PFSK-1 (cell line): ENCODE measurements at regions not wholly inside any gene's neighbourhood (a gene's known extent, or its start where the extent isn't known, plus 50 kb on each side); places are given as distances from the start of the nearest gene placed in this dataset.

Experiments
- FOXP2 ChIP-seq: optimal IDR thresholded peaks from 2 replicates; pipeline ENCODE3; 2011; ENCODE audit warnings: borderline replicate concordance, control low read depth, inconsistent platforms; ENCODE audit not compliant: insufficient read depth; ENCODE audit errors: extremely low read length, extremely low read depth
- POLR2AphosphoS5 ChIP-seq: IDR thresholded peaks from 2 replicates; pipeline ENCODE4 v1.6.1; 2012; ENCODE audit warnings: low read depth, mild to moderate bottlenecking, control low read depth, low read length, moderate library complexity
- SIN3A ChIP-seq: IDR thresholded peaks from 2 replicates; pipeline ENCODE4 v1.6.1; 2012; ENCODE audit warnings: mild to moderate bottlenecking, low read length, moderate library complexity, borderline replicate concordance; ENCODE audit not compliant: insufficient read depth
- TAF1 ChIP-seq: IDR thresholded peaks from 2 replicates; pipeline ENCODE4 v1.6.1; 2012; ENCODE audit warnings: low read length, control low read depth, borderline replicate concordance; ENCODE audit not compliant: insufficient read depth
- TF ChIP-seq, protein P1 (sequence below), 2 experiments: IDR thresholded peaks; 2 replicates each; pipeline versions ENCODE4 v1.6.1 to v1.8.0; 2011 to 2012; ENCODE audit warnings: low read depth in 2 of 2, low read length in 2 of 2, control low read depth in 1 of 2, inconsistent platforms in 1 of 2, mild to moderate bottlenecking in 1 of 2, moderate library complexity in 1 of 2; ENCODE audit not compliant: insufficient read depth in 1 of 2

DNA sequence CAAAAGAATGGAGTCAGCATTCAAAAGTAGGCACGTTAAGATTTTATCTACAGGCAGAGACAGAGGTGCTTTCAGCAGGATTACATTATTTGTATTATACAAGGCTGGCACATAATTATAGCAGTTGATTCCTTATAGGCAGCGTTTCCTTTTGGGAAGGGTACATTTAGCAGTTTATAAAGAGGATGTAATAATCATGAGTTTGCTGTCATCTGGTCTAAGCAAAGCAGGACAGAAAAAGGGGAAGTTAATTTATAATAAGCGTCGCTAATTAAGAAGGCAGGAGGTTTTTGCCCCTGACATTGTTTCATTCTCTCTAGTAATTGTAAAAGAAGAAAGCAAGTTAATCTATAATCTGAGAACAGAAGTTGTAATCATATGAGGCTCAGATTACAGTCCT lies 259.9 kb upstream of the MDGA2 start:
- TF ChIP-seq SIN3A (no peak), TAF1 (no peak), POLR2AphosphoS5 (no peak), FOXP2 (no peak)
- TF ChIP-seq, protein P1, sequence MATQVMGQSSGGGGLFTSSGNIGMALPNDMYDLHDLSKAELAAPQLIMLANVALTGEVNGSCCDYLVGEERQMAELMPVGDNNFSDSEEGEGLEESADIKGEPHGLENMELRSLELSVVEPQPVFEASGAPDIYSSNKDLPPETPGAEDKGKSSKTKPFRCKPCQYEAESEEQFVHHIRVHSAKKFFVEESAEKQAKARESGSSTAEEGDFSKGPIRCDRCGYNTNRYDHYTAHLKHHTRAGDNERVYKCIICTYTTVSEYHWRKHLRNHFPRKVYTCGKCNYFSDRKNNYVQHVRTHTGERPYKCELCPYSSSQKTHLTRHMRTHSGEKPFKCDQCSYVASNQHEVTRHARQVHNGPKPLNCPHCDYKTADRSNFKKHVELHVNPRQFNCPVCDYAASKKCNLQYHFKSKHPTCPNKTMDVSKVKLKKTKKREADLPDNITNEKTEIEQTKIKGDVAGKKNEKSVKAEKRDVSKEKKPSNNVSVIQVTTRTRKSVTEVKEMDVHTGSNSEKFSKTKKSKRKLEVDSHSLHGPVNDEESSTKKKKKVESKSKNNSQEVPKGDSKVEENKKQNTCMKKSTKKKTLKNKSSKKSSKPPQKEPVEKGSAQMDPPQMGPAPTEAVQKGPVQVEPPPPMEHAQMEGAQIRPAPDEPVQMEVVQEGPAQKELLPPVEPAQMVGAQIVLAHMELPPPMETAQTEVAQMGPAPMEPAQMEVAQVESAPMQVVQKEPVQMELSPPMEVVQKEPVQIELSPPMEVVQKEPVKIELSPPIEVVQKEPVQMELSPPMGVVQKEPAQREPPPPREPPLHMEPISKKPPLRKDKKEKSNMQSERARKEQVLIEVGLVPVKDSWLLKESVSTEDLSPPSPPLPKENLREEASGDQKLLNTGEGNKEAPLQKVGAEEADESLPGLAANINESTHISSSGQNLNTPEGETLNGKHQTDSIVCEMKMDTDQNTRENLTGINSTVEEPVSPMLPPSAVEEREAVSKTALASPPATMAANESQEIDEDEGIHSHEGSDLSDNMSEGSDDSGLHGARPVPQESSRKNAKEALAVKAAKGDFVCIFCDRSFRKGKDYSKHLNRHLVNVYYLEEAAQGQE (IDR thresholded peaks at IDR 0.05; ENCODE audit: insufficient read depth in 1 of 2, low read depth in 2 of 2, low read length in 2 of 2) = no peak

DNA sequence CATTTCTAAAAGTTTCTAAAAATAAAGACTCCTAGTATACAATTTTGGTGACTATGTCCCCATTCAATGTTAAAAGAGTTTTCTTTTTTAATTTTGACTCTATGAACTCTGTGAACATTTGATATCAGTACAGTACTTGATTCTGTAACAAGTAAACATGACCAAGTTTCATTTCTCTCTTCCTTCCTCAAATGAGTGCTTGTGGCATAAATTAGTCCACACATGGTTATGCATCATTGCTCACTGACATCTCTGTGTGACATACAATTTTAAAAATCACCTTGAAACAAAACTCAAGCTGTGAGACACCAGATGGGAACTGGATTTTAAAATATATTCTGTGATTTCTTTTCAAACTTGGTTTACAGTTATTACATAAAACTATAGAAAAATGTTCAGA lies 253.9 kb upstream of the MDGA2 start:
- TF ChIP-seq POLR2AphosphoS5 = no peak
- TF ChIP-seq, protein P1 (IDR thresholded peaks at IDR 0.05; ENCODE audit: insufficient read depth in 1 of 2, low read depth in 2 of 2, low read length in 2 of 2) = no peak
- no peak for TF ChIP-seq SIN3A
- no peak for TF ChIP-seq TAF1
- TF ChIP-seq FOXP2 = no peak

DNA sequence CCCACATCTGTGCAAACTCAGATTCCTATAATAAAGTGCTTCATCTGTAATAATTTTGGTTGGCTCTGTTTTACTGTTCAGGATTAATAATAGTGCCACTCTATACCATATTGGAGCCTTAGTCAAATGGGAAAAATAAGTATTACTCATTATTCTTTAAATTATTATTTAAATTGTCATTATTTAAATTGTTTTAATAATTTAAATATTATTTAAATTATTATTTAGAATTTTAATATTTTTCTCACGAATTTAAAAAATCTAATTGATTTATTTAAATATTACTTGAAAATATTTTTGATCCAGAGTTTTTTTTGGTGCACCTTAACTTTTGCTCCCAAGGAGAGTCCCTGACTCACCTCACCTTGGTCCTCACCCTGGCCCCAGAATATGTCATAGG lies 245.7 kb upstream of the MDGA2 start:
- TF ChIP-seq TAF1 = no peak
- no peak for TF ChIP-seq SIN3A
- no peak for TF ChIP-seq POLR2AphosphoS5
- TF ChIP-seq, protein P1 (IDR thresholded peaks at IDR 0.05; ENCODE audit: insufficient read depth in 1 of 2, low read depth in 2 of 2, low read length in 2 of 2) = no peak
- TF ChIP-seq FOXP2 = no peak

DNA sequence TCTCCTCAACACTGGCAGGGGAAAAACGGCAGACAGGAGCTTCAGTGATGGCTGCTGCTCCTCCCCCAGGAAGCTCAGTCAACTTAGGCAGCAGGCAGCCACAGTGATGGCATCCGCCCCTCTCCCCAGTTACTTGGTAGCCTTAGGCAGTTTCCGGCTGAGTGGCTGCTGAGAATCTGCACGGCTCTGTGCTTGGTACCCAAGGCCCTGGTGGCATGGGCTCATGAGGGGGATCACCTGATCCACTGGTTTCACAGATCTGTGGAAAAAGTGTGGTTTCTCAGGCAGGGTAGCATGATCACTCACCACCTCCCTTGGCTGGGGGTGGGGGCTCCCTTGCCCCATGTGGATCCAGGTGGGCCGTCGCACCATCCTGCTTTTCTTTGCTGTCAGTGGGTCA lies 244.6 kb upstream of the MDGA2 start:
- no peak for TF ChIP-seq FOXP2
- no peak for TF ChIP-seq SIN3A
- TF ChIP-seq TAF1 = no peak
- TF ChIP-seq, protein P1 (IDR thresholded peaks at IDR 0.05; ENCODE audit: insufficient read depth in 1 of 2, low read depth in 2 of 2, low read length in 2 of 2) = no peak
- no peak for TF ChIP-seq POLR2AphosphoS5

DNA sequence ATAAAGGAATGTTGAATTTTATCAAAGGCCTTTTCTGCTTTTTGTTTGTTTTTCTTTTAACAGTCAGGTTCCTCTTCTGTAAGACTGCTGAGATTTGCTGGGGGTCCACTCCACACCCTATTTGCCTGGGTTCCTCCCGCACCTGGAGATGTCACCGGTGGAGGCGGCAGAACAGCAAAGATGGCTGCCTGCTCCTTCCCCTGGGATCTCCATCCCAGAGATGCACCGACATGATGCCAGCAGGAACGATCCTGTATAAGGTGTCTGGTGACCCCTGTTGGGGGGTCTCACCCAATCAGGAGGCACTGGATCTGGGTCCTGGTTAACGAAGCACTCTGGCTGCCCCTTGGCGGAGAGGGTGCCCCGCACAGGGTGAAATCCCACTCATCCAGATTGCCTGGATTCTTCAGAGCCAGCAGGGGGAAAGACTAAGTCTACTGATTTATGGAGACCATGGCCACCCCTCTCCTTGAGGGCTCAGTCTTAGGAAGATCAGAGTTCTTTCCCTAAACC lies 244.0 kb upstream of the MDGA2 start:
- TF ChIP-seq SIN3A (no peak), FOXP2 (no peak), TAF1 (no peak), POLR2AphosphoS5 (no peak)
- TF ChIP-seq, protein P1 (IDR thresholded peaks at IDR 0.05; ENCODE audit: insufficient read depth in 1 of 2, low read depth in 2 of 2, low read length in 2 of 2) = no peak
